ENCODE measurements at regions not wholly inside any gene's neighbourhood (a gene's known extent, or its start where the extent isn't known, plus 50 kb on each side); places are given as distances from the start of the nearest gene placed in this dataset.

- H3K27ac ChIP-seq (ENCODE audit: low read depth in 1 of 2, low read length in 1 of 2): no peak overlapping the region
- H3K4me1 ChIP-seq (ENCODE audit: control insufficient read depth in 2 of 2, insufficient read depth in 2 of 2, low read length in 2 of 2): no peaks in the 10 kb centered on the region
- no peak overlapping the region for H3K4me3 ChIP-seq (ENCODE audit: low read length in 2 of 2)
- no peaks in the 10 kb centered on the region for H3K36me3 ChIP-seq (ENCODE audit: control insufficient read depth in 2 of 2, insufficient read depth in 2 of 2, low read length in 1 of 2)
- no peaks in the 10 kb centered on the region for H3K9me3 ChIP-seq (ENCODE audit: control insufficient read depth in 2 of 2, insufficient read depth in 1 of 2, low read length in 1 of 2)
- 95% methylated on average over 3 of the region's 3 CpGs for WGBS
- no peaks in the 10 kb centered on the region for H3K27me3 ChIP-seq (ENCODE audit: control insufficient read depth in 2 of 2, insufficient read depth in 1 of 2, low read length in 1 of 2)
- DNase-seq (ENCODE audit: low read depth in 6 of 9, low spot score in 9 of 9): no peak
These were observed 124.8 kb downstream of the EDEM1 start for GRCh38 chr3:5312290-5312689.

GRCh38 chr3:5314897-5315296, 127.4 kb downstream of the EDEM1 start:
- Histone ChIP-seq H3K27me3 (ENCODE audit: control insufficient read depth in 2 of 2, insufficient read depth in 1 of 2, low read length in 1 of 2) (no peaks in the 10 kb centered on the region), H3K27ac (ENCODE audit: low read depth in 1 of 2, low read length in 1 of 2) (no peak overlapping the region), H3K36me3 (ENCODE audit: control insufficient read depth in 2 of 2, insufficient read depth in 2 of 2, low read length in 1 of 2) (no peaks in the 10 kb centered on the region), H3K4me3 (ENCODE audit: low read length in 2 of 2) (no peak overlapping the region), H3K4me1 (ENCODE audit: control insufficient read depth in 2 of 2, insufficient read depth in 2 of 2, low read length in 2 of 2) (no peaks in the 10 kb centered on the region), H3K9me3 (ENCODE audit: control insufficient read depth in 2 of 2, insufficient read depth in 1 of 2, low read length in 1 of 2) (no peaks in the 10 kb centered on the region)
- DNase-seq (ENCODE audit: low read depth in 6 of 9, low spot score in 9 of 9): no peak
- whole genome bisulfite sequencing: 100% methylated on average over 1 of the region's 1 CpG

- no peaks in the 10 kb centered on the region for H3K9me3 ChIP-seq (ENCODE audit: control insufficient read depth in 2 of 2, insufficient read depth in 1 of 2, low read length in 1 of 2)
- no peaks in the 10 kb centered on the region for H3K27me3 ChIP-seq (ENCODE audit: control insufficient read depth in 2 of 2, insufficient read depth in 1 of 2, low read length in 1 of 2)
- no peaks in the 10 kb centered on the region for H3K4me1 ChIP-seq (ENCODE audit: control insufficient read depth in 2 of 2, insufficient read depth in 2 of 2, low read length in 2 of 2)
- H3K36me3 ChIP-seq (ENCODE audit: control insufficient read depth in 2 of 2, insufficient read depth in 2 of 2, low read length in 1 of 2): no peaks in the 10 kb centered on the region
- no peak overlapping the region for H3K27ac ChIP-seq (ENCODE audit: low read depth in 1 of 2, low read length in 1 of 2)
- H3K4me3 ChIP-seq (ENCODE audit: low read length in 2 of 2): no peak overlapping the region
- DNase-seq (ENCODE audit: low read depth in 6 of 9, low spot score in 9 of 9): no peak
- WGBS: 45% methylated on average over 5 of the region's 5 CpGs
These were observed 130.1 kb downstream of the EDEM1 start for GRCh38 chr3:5317557-5317956.

- Histone ChIP-seq H3K9me3 (ENCODE audit: control insufficient read depth in 2 of 2, insufficient read depth in 1 of 2, low read length in 1 of 2) (no peaks in the 10 kb centered on the region), H3K4me1 (ENCODE audit: control insufficient read depth in 2 of 2, insufficient read depth in 2 of 2, low read length in 2 of 2) (no peaks in the 10 kb centered on the region), H3K27ac (ENCODE audit: low read depth in 1 of 2, low read length in 1 of 2) (no peak overlapping the region), H3K27me3 (ENCODE audit: control insufficient read depth in 2 of 2, insufficient read depth in 1 of 2, low read length in 1 of 2) (no peaks in the 10 kb centered on the region), H3K36me3 (ENCODE audit: control insufficient read depth in 2 of 2, insufficient read depth in 2 of 2, low read length in 1 of 2) (no peaks in the 10 kb centered on the region), H3K4me3 (ENCODE audit: low read length in 2 of 2) (no peak overlapping the region)
- DNase-seq (ENCODE audit: low read depth in 6 of 9, low spot score in 9 of 9): no peak
- 83% methylated on average over 2 of the region's 2 CpGs for WGBS
These were observed 131.9 kb downstream of the EDEM1 start for GRCh38 chr3:5319454-5319853.

- no peak for DNase-seq (ENCODE audit: low read depth in 6 of 9, low spot score in 9 of 9)
- Histone ChIP-seq H3K36me3 (ENCODE audit: control insufficient read depth in 2 of 2, insufficient read depth in 2 of 2, low read length in 1 of 2) (no peaks in the 10 kb centered on the region), H3K27ac (ENCODE audit: low read depth in 1 of 2, low read length in 1 of 2) (no peak overlapping the region), H3K4me1 (ENCODE audit: control insufficient read depth in 2 of 2, insufficient read depth in 2 of 2, low read length in 2 of 2) (no peaks in the 10 kb centered on the region), H3K4me3 (ENCODE audit: low read length in 2 of 2) (no peak overlapping the region), H3K27me3 (ENCODE audit: control insufficient read depth in 2 of 2, insufficient read depth in 1 of 2, low read length in 1 of 2) (no peaks in the 10 kb centered on the region), H3K9me3 (ENCODE audit: control insufficient read depth in 2 of 2, insufficient read depth in 1 of 2, low read length in 1 of 2) (no peaks in the 10 kb centered on the region)
These were observed 134.3 kb downstream of the EDEM1 start for GRCh38 chr3:5321666-5322340.

GRCh38 chr3:5324780-5325179, 137.3 kb downstream of the EDEM1 start:
- no peak overlapping the region for H3K4me3 ChIP-seq (ENCODE audit: low read length in 2 of 2)
- H3K27me3 ChIP-seq (ENCODE audit: control insufficient read depth in 2 of 2, insufficient read depth in 1 of 2, low read length in 1 of 2): no peaks in the 10 kb centered on the region
- WGBS: 71% methylated on average over 4 of the region's 4 CpGs
- no peaks in the 10 kb centered on the region for H3K36me3 ChIP-seq (ENCODE audit: control insufficient read depth in 2 of 2, insufficient read depth in 2 of 2, low read length in 1 of 2)
- H3K27ac ChIP-seq (ENCODE audit: low read depth in 1 of 2, low read length in 1 of 2): no peak overlapping the region
- no peaks in the 10 kb centered on the region for H3K9me3 ChIP-seq (ENCODE audit: control insufficient read depth in 2 of 2, insufficient read depth in 1 of 2, low read length in 1 of 2)
- H3K4me1 ChIP-seq (ENCODE audit: control insufficient read depth in 2 of 2, insufficient read depth in 2 of 2, low read length in 2 of 2): no peaks in the 10 kb centered on the region
- no peak for DNase-seq (ENCODE audit: low read depth in 6 of 9, low spot score in 9 of 9)

GRCh38 chr3:5330152-5330810, 142.8 kb downstream of the EDEM1 start:
- DNase-seq (ENCODE audit: low read depth in 6 of 9, low spot score in 9 of 9): no peak
- no peaks in the 10 kb centered on the region for H3K9me3 ChIP-seq (ENCODE audit: control insufficient read depth in 2 of 2, insufficient read depth in 1 of 2, low read length in 1 of 2)
- no peaks in the 10 kb centered on the region for H3K27me3 ChIP-seq (ENCODE audit: control insufficient read depth in 2 of 2, insufficient read depth in 1 of 2, low read length in 1 of 2)
- 91% methylated on average over 9 of the region's 9 CpGs for WGBS
- H3K4me3 ChIP-seq (ENCODE audit: low read length in 2 of 2): no peak overlapping the region
- no peaks in the 10 kb centered on the region for H3K4me1 ChIP-seq (ENCODE audit: control insufficient read depth in 2 of 2, insufficient read depth in 2 of 2, low read length in 2 of 2)
- H3K27ac ChIP-seq (ENCODE audit: low read depth in 1 of 2, low read length in 1 of 2): no peak overlapping the region
- H3K36me3 ChIP-seq (ENCODE audit: control insufficient read depth in 2 of 2, insufficient read depth in 2 of 2, low read length in 1 of 2): no peaks in the 10 kb centered on the region

- H3K9me3 ChIP-seq (ENCODE audit: control insufficient read depth in 2 of 2, insufficient read depth in 1 of 2, low read length in 1 of 2): no peaks in the 10 kb centered on the region
These were observed 144.2 kb downstream of the EDEM1 start for GRCh38 chr3:5331567-5332269.

GRCh38 chr3:5332270-5332956, 144.9 kb downstream of the EDEM1 start:
- no peak overlapping the region for H3K4me3 ChIP-seq (ENCODE audit: low read length in 2 of 2)
- H3K27ac ChIP-seq (ENCODE audit: low read depth in 1 of 2, low read length in 1 of 2): no peak overlapping the region
- H3K4me1 ChIP-seq (ENCODE audit: control insufficient read depth in 2 of 2, insufficient read depth in 2 of 2, low read length in 2 of 2): no peaks in the 10 kb centered on the region
- DNase-seq (ENCODE audit: low read depth in 6 of 9, low spot score in 9 of 9): no peak
- H3K9me3 ChIP-seq (ENCODE audit: control insufficient read depth in 2 of 2, insufficient read depth in 1 of 2, low read length in 1 of 2): no peaks in the 10 kb centered on the region
- no peaks in the 10 kb centered on the region for H3K36me3 ChIP-seq (ENCODE audit: control insufficient read depth in 2 of 2, insufficient read depth in 2 of 2, low read length in 1 of 2)
- 97% methylated on average over 3 of the region's 3 CpGs for WGBS
- no peaks in the 10 kb centered on the region for H3K27me3 ChIP-seq (ENCODE audit: control insufficient read depth in 2 of 2, insufficient read depth in 1 of 2, low read length in 1 of 2)

More at GRCh38 chr3:5331567-5332269, 144.2 kb downstream of the EDEM1 start:
- 95% methylated on average over 3 of the region's 3 CpGs for WGBS
- no peaks in the 10 kb centered on the region for H3K4me1 ChIP-seq (ENCODE audit: control insufficient read depth in 2 of 2, insufficient read depth in 2 of 2, low read length in 2 of 2)
- no peak for DNase-seq (ENCODE audit: low read depth in 6 of 9, low spot score in 9 of 9)
- H3K36me3 ChIP-seq (ENCODE audit: control insufficient read depth in 2 of 2, insufficient read depth in 2 of 2, low read length in 1 of 2): no peaks in the 10 kb centered on the region
- H3K27me3 ChIP-seq (ENCODE audit: control insufficient read depth in 2 of 2, insufficient read depth in 1 of 2, low read length in 1 of 2): no peaks in the 10 kb centered on the region
- no peak overlapping the region for H3K27ac ChIP-seq (ENCODE audit: low read depth in 1 of 2, low read length in 1 of 2)
- H3K4me3 ChIP-seq (ENCODE audit: low read length in 2 of 2): no peak overlapping the region
